Fibroblast of lung (primary cell): ENCODE measurements at regions not wholly inside any gene's neighbourhood (a gene's known extent, or its start where the extent isn't known, plus 50 kb on each side); places are given as distances from the start of the nearest gene placed in this dataset.

ENCODE experiments used
- DNase-seq, 2 donors: peaks; one replicate each; pipeline versions ENCODE4 v3.0.0 to v3.0.0-alpha.2; 2010; ENCODE audit warnings: low read depth in 2 of 2
- H2AFZ ChIP-seq: 2 replicates; pipeline ENCODE4 v1.5.1; 2012; ENCODE audit warnings: low read length, control low read depth, inconsistent platforms
- H3K27ac ChIP-seq: 2 replicates; pipeline ENCODE4 v1.5.1; 2011; ENCODE audit warnings: low read length, control low read depth; ENCODE audit not compliant: insufficient read depth
- H3K27me3 ChIP-seq: 2 replicates; pipeline ENCODE4 v1.5.1; 2011; ENCODE audit warnings: mild to moderate bottlenecking, low read length; ENCODE audit not compliant: control insufficient read depth, insufficient read depth
- H3K36me3 ChIP-seq: 2 replicates; pipeline ENCODE4 v1.5.1; 2011; ENCODE audit warnings: low read length; ENCODE audit not compliant: control insufficient read depth, insufficient read depth
- H3K4me1 ChIP-seq: 2 replicates; pipeline ENCODE4 v1.5.1; 2011; ENCODE audit warnings: low read length; ENCODE audit not compliant: control insufficient read depth, insufficient read depth; ENCODE audit errors: extremely low read depth
- H3K4me2 ChIP-seq: 2 replicates; pipeline ENCODE4 v1.5.1; 2011; ENCODE audit warnings: low read length, control low read depth; ENCODE audit not compliant: insufficient read depth; ENCODE audit errors: extremely low read depth
- H3K4me3 ChIP-seq, 4 experiments: fragments of 200-600 bp in 1 of 4; sonication (generic) in 1 of 4; replicated peaks in 1 of 4; 2 replicates each; pipeline ENCODE4 v1.5.1; 2011 to 2016; ENCODE audit warnings: low read length in 4 of 4, low read depth in 3 of 4, mild to moderate bottlenecking in 3 of 4, control low read depth in 2 of 4, inconsistent platforms in 1 of 4, mixed read lengths in 1 of 4; ENCODE audit not compliant: insufficient read depth in 1 of 4; ENCODE audit errors: control extremely low read depth in 1 of 4
- H3K79me2 ChIP-seq: 2 replicates; pipeline ENCODE4 v1.5.1; 2012; ENCODE audit warnings: mild to moderate bottlenecking, low read length, inconsistent platforms; ENCODE audit not compliant: control insufficient read depth, insufficient read depth
- H3K9ac ChIP-seq: 2 replicates; pipeline ENCODE4 v1.5.1; 2011; ENCODE audit warnings: mild to moderate bottlenecking, low read length, control low read depth; ENCODE audit not compliant: insufficient read depth
- H3K9me3 ChIP-seq: 2 replicates; pipeline ENCODE4 v1.5.1; 2012; ENCODE audit warnings: low read depth, low read length; ENCODE audit not compliant: control insufficient read depth, insufficient read depth
- H4K20me1 ChIP-seq: 2 replicates; pipeline ENCODE4 v1.5.1; 2011; ENCODE audit warnings: low read length; ENCODE audit not compliant: control insufficient read depth, insufficient read depth; ENCODE audit errors: extremely low read depth
- EZH2 ChIP-seq: IDR thresholded peaks from 2 replicates; pipeline ENCODE4 v1.5.1; 2012; ENCODE audit warnings: low read length, control low read depth, mild to moderate bottlenecking; ENCODE audit errors: missing control alignments
- TF ChIP-seq, protein P1 (sequence below), 2 donors: IDR thresholded peaks in 1 of 2; conservative IDR thresholded peaks in 1 of 2; 1 replicate in 1 of 2; 2 replicates in 1 of 2; pipeline ENCODE4 v1.5.1; 2011 to 2012; ENCODE audit warnings: low read length in 2 of 2, control low read depth in 1 of 2, inconsistent platforms in 1 of 2, low read depth in 1 of 2, mild to moderate bottlenecking in 1 of 2

DNA sequence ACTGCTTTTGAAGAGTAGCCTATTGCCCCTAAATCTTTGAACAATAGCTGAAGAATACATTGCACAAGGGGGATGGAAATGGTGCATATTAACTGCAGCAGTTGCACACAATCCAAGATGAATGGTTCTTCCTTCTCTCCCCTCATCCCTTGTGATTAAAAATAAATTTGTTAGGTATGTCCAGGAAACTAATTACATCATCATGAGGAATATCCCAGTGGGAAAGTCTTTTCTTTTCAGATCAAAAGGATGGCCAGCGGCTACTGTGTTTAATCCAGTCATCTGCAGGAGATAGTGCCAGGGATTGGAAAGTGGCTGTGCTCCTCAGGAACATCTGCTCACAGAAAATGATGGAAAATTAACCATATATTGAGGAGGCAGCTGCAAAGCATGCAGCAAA lies 508.4 kb upstream of the SEMA6A start:
- H3K9ac ChIP-seq = no peak overlapping the region
- no peaks in the 10 kb centered on the region for H3K36me3 ChIP-seq
- H3K27ac ChIP-seq = no peak overlapping the region
- DNase-seq = no peak
- H3K27me3 ChIP-seq = no peaks in the 10 kb centered on the region
- H3K4me1 ChIP-seq = no peaks in the 10 kb centered on the region
- no peak overlapping the region for H3K4me3 ChIP-seq
- H3K79me2 ChIP-seq = no peaks in the 10 kb centered on the region
- TF ChIP-seq EZH2 = no peak
- TF ChIP-seq, protein P1, sequence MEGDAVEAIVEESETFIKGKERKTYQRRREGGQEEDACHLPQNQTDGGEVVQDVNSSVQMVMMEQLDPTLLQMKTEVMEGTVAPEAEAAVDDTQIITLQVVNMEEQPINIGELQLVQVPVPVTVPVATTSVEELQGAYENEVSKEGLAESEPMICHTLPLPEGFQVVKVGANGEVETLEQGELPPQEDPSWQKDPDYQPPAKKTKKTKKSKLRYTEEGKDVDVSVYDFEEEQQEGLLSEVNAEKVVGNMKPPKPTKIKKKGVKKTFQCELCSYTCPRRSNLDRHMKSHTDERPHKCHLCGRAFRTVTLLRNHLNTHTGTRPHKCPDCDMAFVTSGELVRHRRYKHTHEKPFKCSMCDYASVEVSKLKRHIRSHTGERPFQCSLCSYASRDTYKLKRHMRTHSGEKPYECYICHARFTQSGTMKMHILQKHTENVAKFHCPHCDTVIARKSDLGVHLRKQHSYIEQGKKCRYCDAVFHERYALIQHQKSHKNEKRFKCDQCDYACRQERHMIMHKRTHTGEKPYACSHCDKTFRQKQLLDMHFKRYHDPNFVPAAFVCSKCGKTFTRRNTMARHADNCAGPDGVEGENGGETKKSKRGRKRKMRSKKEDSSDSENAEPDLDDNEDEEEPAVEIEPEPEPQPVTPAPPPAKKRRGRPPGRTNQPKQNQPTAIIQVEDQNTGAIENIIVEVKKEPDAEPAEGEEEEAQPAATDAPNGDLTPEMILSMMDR (conservative IDR thresholded peaks at IDR 0.05 in 1 of 2, IDR thresholded peaks at IDR 0.05 in 1 of 2; ENCODE audit: low read depth in 1 of 2, low read length in 2 of 2) = no peak
- no peaks in the 10 kb centered on the region for H3K9me3 ChIP-seq
- no peak overlapping the region for H3K4me2 ChIP-seq
- no peak overlapping the region for H2AFZ ChIP-seq
- H4K20me1 ChIP-seq = no peaks in the 10 kb centered on the region

DNA sequence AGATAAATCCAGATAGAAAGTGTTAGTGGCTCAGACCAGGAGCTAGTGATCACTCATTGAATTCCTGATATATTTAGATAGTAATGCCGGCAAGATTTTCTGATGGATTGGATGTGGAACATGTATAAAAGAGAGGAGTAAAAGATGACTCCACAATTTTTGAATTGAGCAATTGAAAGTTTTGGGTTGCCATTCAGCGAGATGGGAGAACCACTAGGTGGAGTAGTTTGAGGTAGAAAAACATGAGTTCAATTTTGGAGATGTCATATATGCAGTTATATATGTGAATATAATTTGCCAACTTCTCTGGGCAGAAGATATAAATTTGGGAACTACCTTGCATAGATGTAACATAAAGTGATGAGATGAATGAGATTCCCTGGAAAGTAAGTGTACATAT lies 502.5 kb upstream of the SEMA6A start:
- TF ChIP-seq, protein P1 (conservative IDR thresholded peaks at IDR 0.05 in 1 of 2, IDR thresholded peaks at IDR 0.05 in 1 of 2; ENCODE audit: low read depth in 1 of 2, low read length in 2 of 2) = peak in 1 of 2 donors; percentile 52
- no peak for TF ChIP-seq EZH2
- no peaks in the 10 kb centered on the region for H3K36me3 ChIP-seq
- H4K20me1 ChIP-seq = no peaks in the 10 kb centered on the region
- H3K4me2 ChIP-seq = no peak overlapping the region
- peak in 1 of 2 donors; percentile 18 for DNase-seq
- no peak overlapping the region for H2AFZ ChIP-seq
- no peak overlapping the region for H3K27ac ChIP-seq
- no peaks in the 10 kb centered on the region for H3K9me3 ChIP-seq
- no peaks in the 10 kb centered on the region for H3K4me1 ChIP-seq
- no peak overlapping the region for H3K9ac ChIP-seq
- no peaks in the 10 kb centered on the region for H3K79me2 ChIP-seq
- no peaks in the 10 kb centered on the region for H3K27me3 ChIP-seq
- no peak overlapping the region for H3K4me3 ChIP-seq

DNA sequence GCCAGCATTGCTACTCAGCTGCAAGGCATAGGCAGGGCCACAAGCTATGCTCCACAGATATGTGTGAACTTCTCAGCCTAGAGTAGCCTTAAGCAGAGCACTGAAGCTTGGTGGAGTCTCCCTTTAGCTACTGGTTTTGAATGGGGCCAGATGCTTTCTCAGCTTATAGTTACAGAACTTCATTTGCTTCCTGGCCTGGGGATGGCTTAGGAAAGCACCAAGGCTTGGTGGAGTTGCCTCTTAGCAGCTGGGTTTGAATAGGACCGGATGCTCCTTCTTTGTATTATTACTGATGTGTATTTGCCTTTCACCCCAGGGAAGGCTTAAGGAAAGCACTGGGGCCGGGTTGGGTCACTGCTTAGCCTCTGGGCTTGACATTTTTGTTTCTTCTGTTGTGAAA lies 497.8 kb upstream of the SEMA6A start:
- no peaks in the 10 kb centered on the region for H3K4me1 ChIP-seq
- no peaks in the 10 kb centered on the region for H4K20me1 ChIP-seq
- TF ChIP-seq, protein P1 (conservative IDR thresholded peaks at IDR 0.05 in 1 of 2, IDR thresholded peaks at IDR 0.05 in 1 of 2; ENCODE audit: low read depth in 1 of 2, low read length in 2 of 2) = no peak
- no peak for TF ChIP-seq EZH2
- H3K4me3 ChIP-seq = no peak overlapping the region
- H3K9ac ChIP-seq = no peak overlapping the region
- H3K4me2 ChIP-seq = no peak overlapping the region
- no peaks in the 10 kb centered on the region for H3K9me3 ChIP-seq
- no peaks in the 10 kb centered on the region for H3K36me3 ChIP-seq
- DNase-seq = no peak
- no peaks in the 10 kb centered on the region for H3K27me3 ChIP-seq
- H2AFZ ChIP-seq = no peak overlapping the region
- no peak overlapping the region for H3K27ac ChIP-seq
- no peaks in the 10 kb centered on the region for H3K79me2 ChIP-seq
